IPS-18a (cell line): ENCODE measurements at regions not wholly inside any gene's neighbourhood (a gene's known extent, or its start where the extent isn't known, plus 50 kb on each side); places are given as distances from the start of the nearest gene placed in this dataset.

Experiments used
- H3K27ac ChIP-seq: one replicate; pipeline ENCODE4 v1.5.1; 2013; ENCODE audit warnings: low read length
- H3K27me3 ChIP-seq: one replicate; pipeline ENCODE4 v1.6.1; 2013; ENCODE audit warnings: mild to moderate bottlenecking, low read length; ENCODE audit not compliant: control insufficient read depth, insufficient read depth
- H3K36me3 ChIP-seq: one replicate; pipeline ENCODE4 v1.6.1; 2013; ENCODE audit warnings: low read depth, low read length; ENCODE audit not compliant: control insufficient read depth
- H3K4me1 ChIP-seq: one replicate; pipeline ENCODE4 v1.6.1; 2013; ENCODE audit warnings: low read depth, low read length; ENCODE audit not compliant: control insufficient read depth
- H3K4me3 ChIP-seq: one replicate; pipeline ENCODE4 v1.5.1; 2013; ENCODE audit warnings: low read length
- H3K9ac ChIP-seq: one replicate; pipeline ENCODE4 v1.6.1; 2013; ENCODE audit warnings: mild to moderate bottlenecking, low read length, moderate library complexity
- H3K9me3 ChIP-seq: one replicate; pipeline ENCODE4 v1.6.1; 2013; ENCODE audit warnings: low read depth, low read length; ENCODE audit not compliant: control insufficient read depth

GRCh38 chr3:5798809-5799208 lies 611.3 kb downstream of the EDEM1 start:
- no peaks in the 10 kb centered on the region for H3K27me3 ChIP-seq
- H3K9me3 ChIP-seq: no peaks in the 10 kb centered on the region
- no peak overlapping the region for H3K27ac ChIP-seq
- H3K9ac ChIP-seq: no peak overlapping the region
- no peaks in the 10 kb centered on the region for H3K4me1 ChIP-seq
- H3K36me3 ChIP-seq: no peaks in the 10 kb centered on the region
- no peak overlapping the region for H3K4me3 ChIP-seq

DNA sequence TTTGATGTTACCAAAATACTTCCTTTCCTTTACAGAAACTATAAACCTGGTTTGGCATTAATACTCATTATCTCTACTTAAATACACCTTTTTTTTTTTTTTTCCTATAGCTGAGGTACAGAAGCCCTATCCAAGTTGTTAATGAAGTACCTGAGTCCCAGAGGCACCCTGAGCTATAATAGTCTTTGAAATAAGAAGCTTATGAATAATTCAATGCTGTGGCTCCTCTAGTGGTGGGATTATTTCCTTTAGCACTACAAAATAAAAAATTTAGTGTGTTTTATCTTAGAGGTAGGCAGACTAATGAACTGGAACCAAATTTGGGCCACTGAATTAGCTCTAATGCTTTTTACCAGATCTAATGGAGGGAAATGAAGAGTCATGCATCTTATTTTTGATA lies 611.9 kb downstream of the EDEM1 start:
- Histone ChIP-seq H3K36me3 (no peaks in the 10 kb centered on the region), H3K9ac (no peak overlapping the region), H3K4me1 (no peaks in the 10 kb centered on the region), H3K27ac (no peak overlapping the region), H3K27me3 (no peaks in the 10 kb centered on the region), H3K9me3 (no peaks in the 10 kb centered on the region), H3K4me3 (no peak overlapping the region)

GRCh38 chr3:5800965-5801364 lies 613.5 kb downstream of the EDEM1 start:
- no peaks in the 10 kb centered on the region for H3K4me1 ChIP-seq
- no peaks in the 10 kb centered on the region for H3K9me3 ChIP-seq
- no peak overlapping the region for H3K27ac ChIP-seq
- no peaks in the 10 kb centered on the region for H3K36me3 ChIP-seq
- no peak overlapping the region for H3K4me3 ChIP-seq
- no peaks in the 10 kb centered on the region for H3K27me3 ChIP-seq
- no peak overlapping the region for H3K9ac ChIP-seq

DNA sequence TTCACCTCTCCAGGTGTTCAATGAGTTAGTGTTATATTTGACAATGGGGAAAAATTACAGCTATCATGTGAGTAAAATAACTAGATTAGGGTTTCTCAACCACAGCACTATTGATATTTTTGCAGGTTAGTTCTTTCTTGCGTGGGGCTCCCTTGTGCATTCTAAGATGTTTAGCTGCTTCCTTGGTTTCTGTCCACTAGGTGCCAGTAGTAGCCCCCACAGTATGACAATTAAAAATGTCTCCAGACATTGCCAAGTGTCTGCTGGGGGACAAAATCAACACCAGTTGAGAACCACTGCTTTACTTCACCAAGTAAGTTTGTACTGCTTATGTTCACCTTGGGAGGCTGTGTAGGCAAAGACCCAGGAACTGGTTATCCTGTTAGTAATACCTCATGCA lies 618.7 kb downstream of the EDEM1 start:
- H3K9ac ChIP-seq: no peak overlapping the region
- H3K9me3 ChIP-seq: no peaks in the 10 kb centered on the region
- H3K4me1 ChIP-seq: no peaks in the 10 kb centered on the region
- no peaks in the 10 kb centered on the region for H3K36me3 ChIP-seq
- no peak overlapping the region for H3K4me3 ChIP-seq
- no peak overlapping the region for H3K27ac ChIP-seq
- no peaks in the 10 kb centered on the region for H3K27me3 ChIP-seq

- no peak overlapping the region for H3K9ac ChIP-seq
- H3K9me3 ChIP-seq: no peaks in the 10 kb centered on the region
These were observed 622.2 kb downstream of the EDEM1 start for GRCh38 chr3:5809586-5810246.

DNA sequence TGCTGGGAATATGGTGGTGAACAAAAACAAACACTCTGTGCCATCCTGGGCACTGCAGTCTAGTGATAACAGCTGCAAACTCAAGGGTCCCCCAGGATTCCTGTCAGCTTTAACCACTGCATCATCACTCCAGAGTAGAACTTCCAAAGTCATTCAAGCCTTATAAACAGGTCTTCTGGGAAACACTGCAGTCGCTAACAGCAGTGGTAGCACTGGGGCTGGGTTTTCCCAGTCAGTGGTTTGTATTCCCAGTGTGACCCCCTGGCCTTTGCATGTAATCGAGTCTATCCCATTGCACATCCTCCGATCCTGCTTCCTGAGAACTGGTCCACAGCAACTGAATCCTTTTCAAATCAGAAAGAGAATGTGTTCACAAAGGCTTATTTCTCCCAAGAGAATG lies 623.5 kb downstream of the EDEM1 start:
- Histone ChIP-seq H3K36me3 (no peaks in the 10 kb centered on the region), H3K9me3 (no peaks in the 10 kb centered on the region), H3K27ac (no peak overlapping the region), H3K4me3 (no peak overlapping the region), H3K4me1 (peaks cover 7% of the 10 kb centered on the region), H3K27me3 (no peaks in the 10 kb centered on the region), H3K9ac (no peak overlapping the region)

More at GRCh38 chr3:5809586-5810246, 622.2 kb downstream of the EDEM1 start:
- H3K27me3 ChIP-seq: no peaks in the 10 kb centered on the region
- H3K4me3 ChIP-seq: no peak overlapping the region
- H3K27ac ChIP-seq: no peak overlapping the region
- peaks cover 7% of the 10 kb centered on the region for H3K4me1 ChIP-seq
- H3K36me3 ChIP-seq: no peaks in the 10 kb centered on the region

DNA sequence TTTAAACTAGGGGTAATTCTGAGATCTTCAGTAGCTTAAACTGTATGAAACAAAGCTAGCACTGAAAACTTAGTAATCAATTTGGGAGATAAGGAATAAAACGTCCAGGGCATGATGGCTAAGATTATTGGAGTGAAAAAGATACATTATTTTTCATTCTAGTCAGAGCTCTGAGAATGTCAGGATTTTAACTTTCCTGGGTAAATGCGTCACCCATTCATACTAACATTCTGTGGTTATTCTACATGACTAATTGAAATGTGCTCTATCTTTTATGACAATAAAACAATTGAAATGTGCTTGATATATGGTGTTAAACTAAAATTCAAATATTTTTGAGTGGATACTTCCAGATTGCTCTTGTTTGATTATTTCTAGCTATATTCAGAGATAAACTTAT lies 626.0 kb downstream of the EDEM1 start:
- Histone ChIP-seq H3K9me3 (no peaks in the 10 kb centered on the region), H3K27ac (no peak overlapping the region), H3K9ac (no peak overlapping the region), H3K4me3 (no peak overlapping the region), H3K27me3 (no peaks in the 10 kb centered on the region), H3K4me1 (peaks cover 7% of the 10 kb centered on the region), H3K36me3 (no peaks in the 10 kb centered on the region)

GRCh38 chr3:5822843-5823242 lies 635.3 kb downstream of the EDEM1 start:
- Histone ChIP-seq H3K4me3 (no peak overlapping the region), H3K4me1 (no peaks in the 10 kb centered on the region), H3K9me3 (no peaks in the 10 kb centered on the region), H3K27me3 (no peaks in the 10 kb centered on the region), H3K27ac (no peak overlapping the region), H3K36me3 (no peaks in the 10 kb centered on the region), H3K9ac (no peak overlapping the region)

DNA sequence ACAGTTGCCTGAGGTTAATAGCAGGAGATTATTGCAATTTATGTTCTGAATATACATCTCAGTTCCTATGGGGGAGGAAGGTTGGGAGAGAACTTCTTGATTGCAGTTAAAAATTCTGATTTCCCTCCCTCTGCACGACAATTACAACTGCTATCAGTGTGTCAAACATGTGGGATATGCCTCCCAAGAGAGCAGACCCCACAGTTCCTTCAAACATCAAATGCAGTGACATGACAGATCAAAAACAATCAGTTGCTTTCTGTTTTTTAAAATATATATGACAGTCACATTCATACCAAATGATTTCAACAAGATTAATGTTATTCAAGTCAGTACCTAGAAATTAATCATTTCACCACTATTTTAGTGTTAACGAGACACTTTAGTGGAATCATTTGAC lies 639.0 kb downstream of the EDEM1 start:
- H3K9ac ChIP-seq: no peak overlapping the region
- no peak overlapping the region for H3K27ac ChIP-seq
- no peaks in the 10 kb centered on the region for H3K27me3 ChIP-seq
- H3K4me3 ChIP-seq: no peak overlapping the region
- no peaks in the 10 kb centered on the region for H3K4me1 ChIP-seq
- no peaks in the 10 kb centered on the region for H3K9me3 ChIP-seq
- no peaks in the 10 kb centered on the region for H3K36me3 ChIP-seq

GRCh38 chr3:5828251-5828650 lies 640.7 kb downstream of the EDEM1 start:
- Histone ChIP-seq H3K27ac (no peak overlapping the region), H3K4me1 (no peaks in the 10 kb centered on the region), H3K36me3 (no peaks in the 10 kb centered on the region), H3K4me3 (no peak overlapping the region), H3K9me3 (no peaks in the 10 kb centered on the region), H3K9ac (no peak overlapping the region), H3K27me3 (no peaks in the 10 kb centered on the region)

- Histone ChIP-seq H3K9me3 (no peaks in the 10 kb centered on the region), H3K27me3 (no peaks in the 10 kb centered on the region), H3K27ac (no peak overlapping the region), H3K36me3 (no peaks in the 10 kb centered on the region), H3K9ac (no peak overlapping the region), H3K4me1 (no peaks in the 10 kb centered on the region), H3K4me3 (no peak overlapping the region)
These were observed 652.5 kb downstream of the EDEM1 start for GRCh38 chr3:5840056-5840455.

- Histone ChIP-seq H3K4me3 (no peak overlapping the region), H3K27me3 (no peaks in the 10 kb centered on the region), H3K27ac (no peak overlapping the region), H3K9me3 (no peaks in the 10 kb centered on the region), H3K36me3 (no peaks in the 10 kb centered on the region), H3K9ac (no peak overlapping the region), H3K4me1 (no peaks in the 10 kb centered on the region)
These were observed 654.1 kb downstream of the EDEM1 start for GRCh38 chr3:5841599-5841998.
